H1 (cell line): ENCODE measurements at regions not wholly inside any gene's neighbourhood (a gene's known extent, or its start where the extent isn't known, plus 50 kb on each side); places are given as distances from the start of the nearest gene placed in this dataset.

Experiments used
- CTCF ChIA-PET: fragments of 300-600 bp; sonication (Branson Sonifier 250); formaldehyde crosslinking; loops from one replicate; lab custom pipeline; 2021; ENCODE audit not compliant: partially characterized antibody; lab: Charles Lee
- POLR2A ChIA-PET: fragments of 300-600 bp; sonication (Branson Sonifier 250); formaldehyde crosslinking; loops from one replicate; lab custom pipeline; 2021; ENCODE audit warnings: inconsistent platforms; ENCODE audit not compliant: partially characterized antibody; lab: Charles Lee
- DNase-seq, 2 experiments: peaks; one replicate each; pipeline versions ENCODE4 v3.0.0 to v3.0.0-alpha.2; 2010 to 2022; ENCODE audit warnings: low spot score in 2 of 2, low read depth in 1 of 2, mixed read lengths in 1 of 2
- FAIRE-seq: peaks from 2 replicates; lab custom pipeline; 2011; peaks lifted over from hg19 to GRCh38; lab: Jason Lieb, UNC
- H2AFZ ChIP-seq: 2 replicates; pipeline ENCODE4 v1.8.1; 2012; ENCODE audit warnings: low read length, inconsistent platforms
- H2AK5ac ChIP-seq: 2 replicates; pipeline ENCODE4 v1.6.1; 2013; ENCODE audit warnings: low read depth, low read length
- H2BK120ac ChIP-seq: replicated peaks from 2 replicates; pipeline ENCODE3; 2013; ENCODE audit warnings: low read depth, low read length, inconsistent platforms
- H2BK12ac ChIP-seq: 2 replicates; pipeline ENCODE4 v1.6.1; 2013; ENCODE audit warnings: low read depth, low read length
- H2BK15ac ChIP-seq: 2 replicates; pipeline ENCODE4 v1.6.1; 2013; ENCODE audit warnings: low read length
- H2BK20ac ChIP-seq: 2 replicates; pipeline ENCODE4 v1.6.1; 2013; ENCODE audit warnings: low read length
- H2BK5ac ChIP-seq: 2 replicates; pipeline ENCODE4 v1.6.1; 2013; ENCODE audit warnings: low read depth, low read length
- H3K14ac ChIP-seq: 2 replicates; pipeline ENCODE4 v1.6.1; 2013; ENCODE audit warnings: inconsistent platforms; ENCODE audit not compliant: insufficient read length
- H3K18ac ChIP-seq: 2 replicates; pipeline ENCODE4 v1.6.1; 2013; ENCODE audit warnings: low read length; ENCODE audit errors: extremely low read depth
- H3K23ac ChIP-seq: 2 replicates; pipeline ENCODE4 v1.6.1; 2013; ENCODE audit warnings: inconsistent platforms; ENCODE audit not compliant: insufficient read length
- H3K23me2 ChIP-seq: 2 replicates; pipeline ENCODE4 v1.6.1; 2013; ENCODE audit warnings: low read depth, low read length
- H3K27ac ChIP-seq: 2 replicates; pipeline ENCODE4 v1.6.1; 2011; ENCODE audit warnings: low read depth, low read length, inconsistent platforms
- H3K27me3 ChIP-seq, 4 experiments: replicated peaks in 1 of 4; 1 replicate in 1 of 4; 2 replicates in 3 of 4; pipeline versions ENCODE4 v1.6.1 to v1.8.1; 2011 to 2013; ENCODE audit warnings: low read length in 3 of 4, mild to moderate bottlenecking in 3 of 4, inconsistent platforms in 2 of 4, mixed read lengths in 2 of 4, moderate library complexity in 1 of 4; ENCODE audit not compliant: control insufficient read depth in 3 of 4, insufficient read depth in 3 of 4; ENCODE audit errors: extremely low read depth in 1 of 4
- H3K36me3 ChIP-seq, 4 experiments: 2 replicates each; pipeline versions ENCODE4 v1.6.1 to v1.8.1; 2011 to 2013; ENCODE audit warnings: mild to moderate bottlenecking in 4 of 4, low read length in 3 of 4, moderate library complexity in 2 of 4, control low read depth in 1 of 4, inconsistent platforms in 1 of 4; ENCODE audit not compliant: insufficient read depth in 4 of 4, control insufficient read depth in 2 of 4
- H3K4ac ChIP-seq: replicated peaks from 2 replicates; pipeline ENCODE3; 2013; ENCODE audit warnings: low read length, low read depth, mixed read lengths, inconsistent platforms; ENCODE audit not compliant: insufficient read length
- H3K4me1 ChIP-seq, 4 experiments: replicated peaks in 1 of 4; 1 replicate in 1 of 4; 2 replicates in 3 of 4; pipeline versions ENCODE4 v1.6.1 to v1.8.1; 2011 to 2013; ENCODE audit warnings: low read length in 3 of 4, inconsistent platforms in 2 of 4, mixed read lengths in 1 of 4; ENCODE audit not compliant: insufficient read depth in 4 of 4, control insufficient read depth in 3 of 4
- H3K4me2 ChIP-seq, 2 experiments: 2 replicates each; pipeline versions ENCODE4 v1.6.1 to v1.8.1; 2011 to 2013; ENCODE audit warnings: low read depth in 2 of 2, low read length in 2 of 2, control low read depth in 1 of 2, inconsistent platforms in 1 of 2, mild to moderate bottlenecking in 1 of 2; ENCODE audit not compliant: insufficient read depth in 1 of 2
- H3K4me3 ChIP-seq, 4 experiments: fragments of 200-600, 300-600 bp in 1 of 4; sonication (generic), shearing (Covaris generic), sonication (Bioruptor Twin) in 1 of 4; 2 replicates each; pipeline versions ENCODE4 v1.5.1 to v1.8.1; 2011 to 2016; ENCODE audit warnings: low read length in 4 of 4, low read depth in 3 of 4, control low read depth in 2 of 4, inconsistent platforms in 2 of 4, mild to moderate bottlenecking in 2 of 4, mixed read lengths in 1 of 4, moderate library complexity in 1 of 4; ENCODE audit not compliant: insufficient read depth in 2 of 4; ENCODE audit errors: extremely low read depth in 1 of 4
- H3K56ac ChIP-seq: replicated peaks from 2 replicates; pipeline ENCODE3; 2013; ENCODE audit warnings: low read depth, mild to moderate bottlenecking, mixed read lengths, low read length, inconsistent platforms; ENCODE audit not compliant: insufficient read length
- H3K79me1 ChIP-seq: 2 replicates; pipeline ENCODE4 v1.6.1; 2013; ENCODE audit warnings: low read depth, low read length, control low read depth
- H3K79me2 ChIP-seq, 2 experiments: 2 replicates each; pipeline versions ENCODE4 v1.6.1 to v1.8.1; 2012 to 2013; ENCODE audit warnings: low read length in 2 of 2, mild to moderate bottlenecking in 2 of 2, inconsistent platforms in 1 of 2; ENCODE audit not compliant: insufficient read depth in 2 of 2, control insufficient read depth in 1 of 2
- H3K9ac ChIP-seq, 4 experiments: replicated peaks in 1 of 4; 1 replicate in 1 of 4; 2 replicates in 3 of 4; pipeline versions ENCODE4 v1.6.1 to v1.8.1; 2011 to 2013; ENCODE audit warnings: low read depth in 3 of 4, low read length in 3 of 4, control low read depth in 2 of 4, mild to moderate bottlenecking in 2 of 4, moderate library complexity in 2 of 4, inconsistent platforms in 1 of 4; ENCODE audit errors: extremely low read depth in 1 of 4
- H3K9me3 ChIP-seq, 2 experiments: 2 replicates each; pipeline versions ENCODE4 v1.6.1 to v1.8.1; 2012 to 2013; ENCODE audit warnings: mild to moderate bottlenecking in 2 of 2, moderate library complexity in 2 of 2, control low read depth in 1 of 2, inconsistent platforms in 1 of 2, low read depth in 1 of 2, low read length in 1 of 2, mixed read lengths in 1 of 2; ENCODE audit not compliant: insufficient read depth in 2 of 2
- H4K20me1 ChIP-seq, 2 experiments: replicated peaks in 1 of 2; 2 replicates each; pipeline versions ENCODE3 to v1.8.1; 2011 to 2013; ENCODE audit warnings: inconsistent platforms in 2 of 2, low read length in 2 of 2, mild to moderate bottlenecking in 1 of 2; ENCODE audit not compliant: insufficient read depth in 2 of 2, control insufficient read depth in 1 of 2
- H4K5ac ChIP-seq: 2 replicates; pipeline ENCODE4 v1.6.1; 2013; ENCODE audit warnings: low read length, low read depth, mixed read lengths, inconsistent platforms; ENCODE audit not compliant: insufficient read length
- H4K8ac ChIP-seq: 2 replicates; pipeline ENCODE4 v1.8.0; 2013; ENCODE audit warnings: mild to moderate bottlenecking, moderate library complexity, low read length, inconsistent platforms; ENCODE audit not compliant: insufficient read depth; ENCODE audit errors: extremely low read depth
- H4K91ac ChIP-seq: replicated peaks from 2 replicates; pipeline ENCODE3; 2013; ENCODE audit warnings: low read length, mixed read lengths, inconsistent platforms; ENCODE audit not compliant: insufficient read length
- KDM1A ChIP-seq: fragments of 200-600, 300-600 bp; sonication (generic); IDR thresholded peaks from 2 replicates; pipeline ENCODE4 v1.7.1; 2016; ENCODE audit warnings: mild to moderate bottlenecking, low read length, borderline replicate concordance
- SUZ12 ChIP-seq: fragments of 200-600 bp; sonication (generic); IDR thresholded peaks from 2 replicates; pipeline ENCODE4 v1.6.1; 2012; ENCODE audit warnings: mild to moderate bottlenecking, inconsistent platforms, low read length, moderate library complexity, mixed read lengths
- TCF12 ChIP-seq: IDR thresholded peaks from 2 replicates; pipeline ENCODE4 v1.6.1; 2011; ENCODE audit warnings: low read depth, mild to moderate bottlenecking, low read length
- WGBS, 2 experiments: shearing (Covaris generic) in 1 of 2; methylation state at CpG; one replicate each; pipeline versions ENCODE4 v1.1.6 to v1.1.7; 2013 to 2015; ENCODE audit warnings: low lambda C conversion rate in 2 of 2, mixed read lengths in 2 of 2, inconsistent platforms in 1 of 2, low coverage in 1 of 2, missing lambda C conversion rate in 1 of 2; ENCODE audit not compliant: insufficient replicate concordance in 2 of 2, insufficient coverage in 1 of 2, insufficient read length in 1 of 2; ENCODE audit errors: extremely low coverage in 1 of 2, missing lambda C conversion rate in 1 of 2; 5-methylcytosine and 5-hydroxymethylcytosine counted together
- TF ChIP-seq, protein P1 (sequence below): IDR thresholded peaks from 2 replicates; pipeline ENCODE4 v1.6.1; 2012; ENCODE audit warnings: inconsistent platforms

DNA sequence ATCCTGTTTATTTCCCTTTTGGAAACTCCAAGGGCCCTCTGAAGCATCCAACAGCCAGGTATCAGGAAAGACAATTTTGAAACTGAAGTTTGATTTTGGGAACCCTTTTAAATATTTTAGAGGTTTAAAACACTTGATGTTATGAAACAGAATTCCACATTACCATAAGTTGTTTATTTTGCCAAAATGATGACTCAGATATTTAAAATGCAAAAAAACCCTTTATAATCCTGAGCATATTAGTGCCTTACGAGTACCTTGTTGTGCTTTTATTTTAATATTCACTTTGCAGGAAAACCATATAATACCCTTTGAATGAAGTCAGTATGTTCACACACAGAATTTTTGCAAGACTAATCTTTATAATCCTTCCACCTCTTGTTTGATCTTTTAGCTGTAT, 765.1 kb upstream of the CA10 start:
- Histone ChIP-seq H3K27ac (no peak overlapping the region), H4K20me1 (no peaks in the 10 kb centered on the region), H3K23me2 (no peaks in the 10 kb centered on the region), H2BK120ac (no peak overlapping the region), H3K9ac (no peak overlapping the region), H3K4me1 (no peaks in the 10 kb centered on the region), H3K36me3 (no peaks in the 10 kb centered on the region), H3K14ac (no peak overlapping the region), H3K23ac (no peak overlapping the region), H3K18ac (no peak overlapping the region), H2BK15ac (no peak overlapping the region), H2BK5ac (no peak overlapping the region), H3K56ac (no peak overlapping the region), H3K4ac (no peak overlapping the region), H4K91ac (no peak overlapping the region), H3K79me2 (no peaks in the 10 kb centered on the region), H3K79me1 (no peaks in the 10 kb centered on the region), H3K27me3 (no peaks in the 10 kb centered on the region), H2AK5ac (no peak overlapping the region), H2BK20ac (no peak overlapping the region), H3K9me3 (no peaks in the 10 kb centered on the region; a peak in 1 of 4 replicates), H2BK12ac (no peak overlapping the region), H2AFZ (no peak overlapping the region), H4K5ac (no peak overlapping the region), H4K8ac (no peak overlapping the region), H3K4me3 (no peak overlapping the region), H3K4me2 (no peak overlapping the region)
- no peak for FAIRE-seq
- 80% methylated on average over 1 of the region's 1 CpG; no CpG with 5 or more reads in 1 of the 2 experiments for WGBS, 2 experiments
- ChIA-PET CTCF (no interaction called here), POLR2A (no interaction called here)
- DNase-seq: no peak
- no peak for TF ChIP-seq KDM1A
- TF ChIP-seq, protein P1, sequence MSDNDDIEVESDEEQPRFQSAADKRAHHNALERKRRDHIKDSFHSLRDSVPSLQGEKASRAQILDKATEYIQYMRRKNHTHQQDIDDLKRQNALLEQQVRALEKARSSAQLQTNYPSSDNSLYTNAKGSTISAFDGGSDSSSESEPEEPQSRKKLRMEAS: no peak
- no peak for TF ChIP-seq SUZ12
- TF ChIP-seq TCF12: no peak
